B cell (primary cell): ENCODE measurements at regions not wholly inside any gene's neighbourhood (a gene's known extent, or its start where the extent isn't known, plus 50 kb on each side); places are given as distances from the start of the nearest gene placed in this dataset.

Experiments
- ATAC-seq: fragments of 200-7000 bp; cut with Tn5 transposase; one replicate; pipeline ENCODE4 v1.10.0; 2021; ENCODE audit warnings: low read depth, mild to moderate bottlenecking, moderate number of reproducible peaks, moderate library complexity
- CTCF ChIA-PET: fragments of 350-600 bp; sonication (Branson Sonifier 250); formaldehyde crosslinking; loops from one replicate; lab custom pipeline; 2021; ENCODE audit warnings: antibody characterized with exemption, inconsistent platforms; lab: Charles Lee
- POLR2A ChIA-PET: fragments of 350-600 bp; sonication (Branson Sonifier 250); formaldehyde crosslinking; loops from one replicate; lab custom pipeline; 2021; ENCODE audit warnings: antibody characterized with exemption; lab: Charles Lee
- DNase-seq: peaks from one replicate; pipeline ENCODE4 v3.0.0; 2013
- H2AFZ ChIP-seq: 2 replicates; pipeline ENCODE4 v1.6.1; 2012; ENCODE audit warnings: mild to moderate bottlenecking, low read depth, low read length; ENCODE audit not compliant: insufficient read depth, poor library complexity, severe bottlenecking
- H3K27ac ChIP-seq, 2 donors: 1 replicate in 1 of 2; 2 replicates in 1 of 2; pipeline ENCODE4 v1.5.1; 2012 to 2013; ENCODE audit warnings: low read length in 2 of 2, mild to moderate bottlenecking in 2 of 2, moderate library complexity in 1 of 2
- H3K27me3 ChIP-seq, 4 experiments: fragments of 200-600 bp in 1 of 4; sonication (generic) in 1 of 4; replicated peaks in 1 of 4; 1 replicate in 2 of 4; 2 replicates in 2 of 4; pipeline versions ENCODE4 v1.6.1 to v1.7.0; 2013 to 2016; ENCODE audit warnings: low read length in 3 of 4, mild to moderate bottlenecking in 2 of 4, mixed read lengths in 1 of 4, moderate library complexity in 1 of 4; ENCODE audit not compliant: insufficient read depth in 4 of 4, control insufficient read depth in 3 of 4; ENCODE audit errors: control extremely low read depth in 1 of 4
- H3K36me3 ChIP-seq, 2 experiments: replicated peaks in 1 of 2; 1 replicate in 1 of 2; 2 replicates in 1 of 2; pipeline versions ENCODE4 v1.6.1 to v1.7.1; 2013; ENCODE audit warnings: low read length in 1 of 2; ENCODE audit not compliant: insufficient read depth in 2 of 2, control insufficient read depth in 1 of 2; ENCODE audit errors: control extremely low read depth in 1 of 2, extremely low read depth in 1 of 2
- H3K4me1 ChIP-seq, 2 donors: fragments of 200-600 bp in 1 of 2; sonication (generic) in 1 of 2; 1 replicate in 1 of 2; 2 replicates in 1 of 2; pipeline versions ENCODE4 v1.5.1 to v1.6.1; 2013 to 2017; ENCODE audit warnings: low read length in 2 of 2; ENCODE audit not compliant: control insufficient read depth in 2 of 2, insufficient read depth in 2 of 2
- H3K4me2 ChIP-seq: replicated peaks from 2 replicates; pipeline ENCODE3; 2012; ENCODE audit warnings: mild to moderate bottlenecking, low read depth, low read length; ENCODE audit not compliant: poor library complexity, severe bottlenecking
- H3K4me3 ChIP-seq, 5 experiments: fragments of 200-600 bp in 1 of 5; sonication (generic) in 1 of 5; 1 replicate in 3 of 5; 2 replicates in 2 of 5; pipeline versions ENCODE4 v1.5.1 to v1.7.0; 2011 to 2016; ENCODE audit warnings: low read length in 4 of 5, mild to moderate bottlenecking in 4 of 5, low read depth in 2 of 5, control low read depth in 1 of 5, moderate library complexity in 1 of 5; ENCODE audit not compliant: insufficient read depth in 1 of 5; ENCODE audit errors: control extremely low read depth in 1 of 5, extremely low read depth in 1 of 5
- H3K79me2 ChIP-seq: fragments of 200-600 bp; sonication (generic); one replicate; pipeline ENCODE4 v1.6.0; 2016; ENCODE audit warnings: low read length; ENCODE audit not compliant: control insufficient read depth, insufficient read depth
- H3K9ac ChIP-seq: fragments of 200-600 bp; sonication (generic); 2 replicates; pipeline ENCODE4 v1.6.1; 2017; ENCODE audit warnings: mild to moderate bottlenecking, low read length, moderate library complexity
- H3K9me3 ChIP-seq, 3 donors: one replicate each; pipeline versions ENCODE4 v1.6.1 to v1.7.1; 2013; ENCODE audit warnings: low read length in 2 of 3; ENCODE audit not compliant: control insufficient read depth in 2 of 3, insufficient read depth in 1 of 3; ENCODE audit errors: control extremely low read depth in 1 of 3
- H4K20me1 ChIP-seq: 2 replicates; pipeline ENCODE4 v1.6.0; 2012; ENCODE audit warnings: mild to moderate bottlenecking, low read length; ENCODE audit not compliant: insufficient read depth, control insufficient read depth, poor library complexity, severe bottlenecking
- H3K27ac Mint-ChIP-seq: one replicate; pipeline ENCODE4 v1.8.0; 2021; ENCODE audit warnings: mixed read lengths
- H3K27me3 Mint-ChIP-seq: one replicate; pipeline ENCODE4 v1.8.0; 2021; ENCODE audit warnings: mixed read lengths
- H3K4me1 Mint-ChIP-seq: one replicate; pipeline ENCODE4 v1.8.0; 2021; ENCODE audit warnings: mixed read lengths
- H3K4me3 Mint-ChIP-seq: one replicate; pipeline ENCODE4 v1.8.0; 2021; ENCODE audit warnings: mixed read lengths
- H3K9me3 Mint-ChIP-seq: one replicate; pipeline ENCODE4 v1.8.0; 2022; ENCODE audit warnings: mixed read lengths; ENCODE audit not compliant: insufficient read depth
- CTCF ChIP-seq: fragments of 200-600 bp; IDR thresholded peaks from one replicate; pipeline ENCODE4 v1.8.0; 2022; ENCODE audit warnings: antibody characterized with exemption, mild to moderate bottlenecking
- EZH2 ChIP-seq: IDR thresholded peaks from 2 replicates; pipeline ENCODE4 v1.6.1; 2012; ENCODE audit warnings: borderline replicate concordance, low read depth, mild to moderate bottlenecking, moderate library complexity, low read length; ENCODE audit not compliant: insufficient read depth, poor library complexity, severe bottlenecking
- WGBS: methylation state at CpG from one replicate; pipeline ENCODE4 v1.1.5; 2013; ENCODE audit warnings: missing lambda C conversion rate; ENCODE audit not compliant: insufficient coverage; 5-methylcytosine and 5-hydroxymethylcytosine counted together
- intact Hi-C: fragments of 100-400 bp; cut with micrococcal nuclease; formaldehyde crosslinking; loops from one replicate; pipeline ENCODE4 v1.10.0; 2022

GRCh38 chr6:41439524-41440418, 104.4 kb downstream of the NCR2 start:
- TF ChIP-seq EZH2 (no peak), CTCF (no peak)
- peaks cover 0 to 15% (median 0%) of the 10 kb centered on the region in 3 donors for H3K9me3 ChIP-seq
- WGBS = 51% methylated on average over 5 of the region's 8 CpGs
- Mint-ChIP-seq H3K27ac (peak overlapping the region; percentile 70), H3K4me1 (peaks cover 39% of the 10 kb centered on the region), H3K4me3 (peak overlapping the region; percentile 51), H3K27me3 (peaks cover 13% of the 10 kb centered on the region), H3K9me3 (no peaks in the 10 kb centered on the region)
- no peaks in the 10 kb centered on the region for H3K36me3 ChIP-seq
- H3K79me2 ChIP-seq = no peaks in the 10 kb centered on the region
- peak overlapping the region; percentile 52 for H3K4me2 ChIP-seq
- ChIA-PET CTCF (interaction anchor here (1.0 to 1.2 kb wide), 2 partner anchors 11 to 15 kb away, joined by 3 read pairs; no protein-coding TSS in a partner anchor), POLR2A (interaction anchor here (0.8 kb wide), 1 partner anchor 13 kb away, joined by 3 read pairs; no protein-coding TSS in a partner anchor)
- H3K27ac ChIP-seq = peak overlapping the region in 1 of 2 donors; percentile 52
- no peak overlapping the region for H3K9ac ChIP-seq
- H3K4me3 ChIP-seq = no peak overlapping the region
- intact Hi-C loops = no loop called here
- peak; percentile 79 for DNase-seq
- peaks cover 39 to 46% of the 10 kb centered on the region in 2 donors for H3K4me1 ChIP-seq
- H4K20me1 ChIP-seq = no peaks in the 10 kb centered on the region
- H3K27me3 ChIP-seq = peaks cover 0 to 16% (median 4%) of the 10 kb centered on the region in 4 experiments
- H2AFZ ChIP-seq = peak overlapping the region; percentile 27
- ATAC-seq = peak; percentile 87

GRCh38 chr6:41440958-41441357, 105.2 kb upstream of the FOXP4 start:
- no peaks in the 10 kb centered on the region for H3K36me3 ChIP-seq

More at GRCh38 chr6:41440958-41441357, 105.2 kb upstream of the FOXP4 start:
- Mint-ChIP-seq H3K9me3 (no peaks in the 10 kb centered on the region), H3K27ac (peak overlapping the region; percentile 57), H3K4me1 (peaks cover 39% of the 10 kb centered on the region), H3K4me3 (peak overlapping the region; percentile 51), H3K27me3 (peaks cover 16% of the 10 kb centered on the region)
- Histone ChIP-seq H3K27ac (no peak overlapping the region), H3K4me3 (no peak overlapping the region), H2AFZ (no peak overlapping the region), H3K4me1 (peaks cover 39 to 46% of the 10 kb centered on the region in 2 donors), H4K20me1 (no peaks in the 10 kb centered on the region), H3K4me2 (peak overlapping the region; percentile 52), H3K27me3 (peaks cover 0 to 18% (median 4%) of the 10 kb centered on the region in 4 experiments), H3K79me2 (no peaks in the 10 kb centered on the region), H3K9ac (no peak overlapping the region), H3K9me3 (peaks cover 0 to 15% (median 0%) of the 10 kb centered on the region in 3 donors)
- ChIA-PET POLR2A (interaction anchor here (0.8 kb wide), 1 partner anchor 14 kb away, joined by 3 read pairs; no protein-coding TSS in a partner anchor), CTCF (interaction anchor here (0.6 to 1.2 kb wide), 3 partner anchors 16 to 134 kb away, joined by 3 read pairs; no protein-coding TSS in a partner anchor)
- TF ChIP-seq CTCF (no peak), EZH2 (no peak)
- DNase-seq (no peak), ATAC-seq (no peak)
- WGBS = 94% methylated on average over 2 of the region's 6 CpGs
- intact Hi-C loops = no loop called here
